Fibroblast of the aortic adventitia (primary cell): ENCODE measurements at regions not wholly inside any gene's neighbourhood (a gene's known extent, or its start where the extent isn't known, plus 50 kb on each side); places are given as distances from the start of the nearest gene placed in this dataset.

ENCODE experiments used
- DNase-seq: peaks from one replicate; pipeline ENCODE4 v3.0.0-alpha.2; 2010; ENCODE audit warnings: low read depth
- H3K4me3 ChIP-seq: 2 replicates; pipeline ENCODE4 v1.5.1; 2011; ENCODE audit warnings: low read depth, mild to moderate bottlenecking, control low read depth, low read length, moderate library complexity
- TF ChIP-seq, protein P1 (sequence below): IDR thresholded peaks from 2 replicates; pipeline ENCODE4 v1.5.1; 2011; ENCODE audit warnings: mild to moderate bottlenecking, low read length, control low read depth, inconsistent platforms; ENCODE audit not compliant: insufficient read depth

DNA sequence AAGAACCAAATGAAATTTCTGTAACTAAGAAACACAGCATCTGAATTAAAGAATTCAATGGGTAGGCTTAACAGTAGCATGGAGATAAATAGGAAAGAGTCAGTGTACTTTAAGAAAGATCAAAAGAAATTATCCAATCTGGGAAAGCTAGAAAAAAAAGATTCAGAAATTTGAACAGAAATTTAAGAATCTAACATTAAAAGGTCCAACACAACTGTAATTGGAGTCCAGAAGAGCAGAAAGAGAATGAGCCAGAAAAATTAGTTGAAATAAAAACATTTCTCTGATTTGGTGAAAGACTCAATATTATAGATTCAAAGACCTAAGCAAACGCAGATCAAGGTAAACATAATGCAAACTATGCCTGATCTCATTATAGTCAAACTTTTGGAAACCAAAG is 187.1 kb downstream of the C3orf38 start:
- TF ChIP-seq, protein P1, sequence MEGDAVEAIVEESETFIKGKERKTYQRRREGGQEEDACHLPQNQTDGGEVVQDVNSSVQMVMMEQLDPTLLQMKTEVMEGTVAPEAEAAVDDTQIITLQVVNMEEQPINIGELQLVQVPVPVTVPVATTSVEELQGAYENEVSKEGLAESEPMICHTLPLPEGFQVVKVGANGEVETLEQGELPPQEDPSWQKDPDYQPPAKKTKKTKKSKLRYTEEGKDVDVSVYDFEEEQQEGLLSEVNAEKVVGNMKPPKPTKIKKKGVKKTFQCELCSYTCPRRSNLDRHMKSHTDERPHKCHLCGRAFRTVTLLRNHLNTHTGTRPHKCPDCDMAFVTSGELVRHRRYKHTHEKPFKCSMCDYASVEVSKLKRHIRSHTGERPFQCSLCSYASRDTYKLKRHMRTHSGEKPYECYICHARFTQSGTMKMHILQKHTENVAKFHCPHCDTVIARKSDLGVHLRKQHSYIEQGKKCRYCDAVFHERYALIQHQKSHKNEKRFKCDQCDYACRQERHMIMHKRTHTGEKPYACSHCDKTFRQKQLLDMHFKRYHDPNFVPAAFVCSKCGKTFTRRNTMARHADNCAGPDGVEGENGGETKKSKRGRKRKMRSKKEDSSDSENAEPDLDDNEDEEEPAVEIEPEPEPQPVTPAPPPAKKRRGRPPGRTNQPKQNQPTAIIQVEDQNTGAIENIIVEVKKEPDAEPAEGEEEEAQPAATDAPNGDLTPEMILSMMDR: no peak
- H3K4me3 ChIP-seq: no peak overlapping the region
- DNase-seq: no peak

DNA sequence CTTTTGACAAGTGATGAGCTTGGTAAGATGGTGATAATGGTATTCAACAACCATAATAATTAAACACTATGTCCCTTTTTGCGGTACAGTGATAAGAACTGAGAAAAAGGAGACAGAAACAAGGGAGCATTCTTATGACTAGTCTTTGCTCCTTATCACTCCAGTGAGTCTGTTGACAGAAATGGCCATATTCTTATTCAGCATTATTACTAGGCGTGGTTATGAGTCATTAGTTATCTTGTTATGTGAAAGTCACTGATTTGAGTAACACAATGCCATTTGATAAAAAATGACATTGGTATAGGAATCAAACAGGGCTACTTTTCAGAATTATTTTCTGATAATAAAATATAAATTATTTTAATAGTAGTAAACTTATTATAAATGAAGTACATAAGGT is 193.5 kb downstream of the C3orf38 start:
- H3K4me3 ChIP-seq: no peak overlapping the region
- TF ChIP-seq, protein P1: no peak
- no peak for DNase-seq

DNA sequence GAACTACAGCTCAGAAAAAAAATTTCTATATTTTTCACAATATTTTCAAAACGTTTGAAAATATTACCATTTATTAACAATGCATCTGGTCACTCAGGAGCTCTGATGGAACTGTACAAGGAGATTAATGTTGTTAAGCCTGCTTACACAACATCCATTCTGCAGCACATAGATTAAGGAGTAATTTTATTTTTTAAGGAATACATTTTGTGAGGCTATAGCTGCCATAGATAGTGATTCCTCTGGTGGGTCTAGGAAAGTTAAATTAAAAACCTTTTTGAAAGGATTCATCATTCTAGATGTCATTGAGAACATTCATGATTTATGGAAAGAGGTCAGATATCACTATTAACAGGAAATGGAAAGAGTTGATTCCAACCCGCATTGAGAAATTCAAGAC is 196.9 kb downstream of the C3orf38 start:
- TF ChIP-seq, protein P1: no peak
- no peak for DNase-seq

DNA sequence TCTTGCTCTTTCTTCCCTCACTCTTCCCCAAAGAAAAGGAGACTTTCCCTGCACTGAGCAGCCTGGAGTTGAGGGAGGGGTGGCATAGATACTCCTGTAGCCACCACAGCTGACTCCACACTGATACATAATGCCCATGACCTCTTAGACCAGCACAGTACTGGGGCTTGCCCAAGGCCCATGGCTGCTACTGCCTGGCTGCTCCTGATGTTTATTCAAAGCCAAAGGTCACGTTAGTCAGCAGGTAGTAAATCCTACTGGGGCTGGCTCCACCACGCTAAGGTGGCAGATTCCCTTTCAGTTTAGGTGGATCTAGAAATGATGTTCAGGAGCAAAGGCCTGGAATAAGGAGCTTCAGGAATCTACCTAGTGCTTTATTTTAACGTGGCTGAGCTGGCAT is 212.7 kb downstream of the C3orf38 start:
- TF ChIP-seq, protein P1: no peak
- DNase-seq: no peak
- no peak overlapping the region for H3K4me3 ChIP-seq

More for the DNA sequence above, 196.9 kb downstream of the C3orf38 start:
- no peak overlapping the region for H3K4me3 ChIP-seq

DNA sequence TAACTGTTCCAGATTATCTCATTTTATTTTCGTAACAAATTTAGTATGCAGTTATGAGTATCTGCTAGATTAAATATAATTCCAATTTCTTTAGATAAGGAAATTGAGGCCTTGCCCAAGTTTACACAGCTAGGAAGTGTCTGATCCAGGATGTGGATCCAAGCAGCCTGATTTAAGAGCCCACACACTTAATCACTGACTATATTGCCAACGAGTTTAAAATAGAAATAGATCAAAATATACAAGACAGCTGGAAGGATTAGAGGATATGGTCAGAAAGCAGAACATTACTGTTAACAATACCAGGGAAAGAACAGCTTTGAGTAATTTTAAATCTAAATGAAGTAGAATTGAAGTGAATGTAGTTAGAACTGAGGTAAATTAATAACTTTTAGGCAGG is 215.2 kb downstream of the C3orf38 start:
- H3K4me3 ChIP-seq: no peak overlapping the region
- TF ChIP-seq, protein P1: no peak
- no peak for DNase-seq

DNA sequence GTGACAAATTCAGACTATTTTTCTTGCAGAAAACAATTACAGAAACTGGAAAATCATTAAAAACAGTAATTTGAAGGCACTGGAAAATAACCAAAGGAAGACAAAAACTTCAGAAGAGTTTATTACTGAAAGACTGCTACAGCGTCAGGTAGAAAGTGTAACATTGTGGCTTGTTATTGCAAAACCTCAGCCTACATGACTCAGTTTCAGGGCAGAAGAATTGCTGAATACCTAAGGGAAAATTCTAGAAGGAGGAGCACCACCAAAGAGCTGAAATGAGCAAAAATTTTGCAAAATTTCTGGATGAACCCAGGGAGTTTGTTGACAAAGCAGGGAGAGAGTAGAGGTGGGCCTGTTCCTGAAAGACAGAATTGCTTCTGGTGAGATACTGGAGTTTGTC is 219.6 kb downstream of the C3orf38 start:
- DNase-seq: no peak
- TF ChIP-seq, protein P1: no peak

DNA sequence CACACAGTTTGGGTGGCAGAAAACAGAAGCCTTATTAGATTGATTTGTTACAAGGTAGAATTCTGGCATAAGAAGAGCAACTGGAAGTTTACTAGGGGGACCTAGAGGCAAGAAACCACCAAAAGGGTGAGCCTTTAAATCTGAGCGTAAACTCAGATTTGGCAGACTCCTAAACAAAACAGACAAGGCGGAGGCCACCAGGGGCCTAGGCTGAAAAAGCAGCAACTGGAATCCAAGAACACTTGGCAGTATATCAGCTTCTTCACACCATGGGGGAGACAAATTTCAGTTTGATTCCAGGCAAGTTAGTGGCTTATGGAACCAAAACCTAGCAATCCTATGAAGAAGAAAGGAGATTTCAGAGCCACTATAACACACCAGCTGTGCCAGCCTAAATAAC is 220.0 kb downstream of the C3orf38 start:
- no peak for DNase-seq
- no peak overlapping the region for H3K4me3 ChIP-seq
- TF ChIP-seq, protein P1: no peak

More for the DNA sequence above, 219.6 kb downstream of the C3orf38 start:
- H3K4me3 ChIP-seq: no peak overlapping the region
